GM18499 (cell line): ENCODE measurements at regions not wholly inside any gene's neighbourhood (a gene's known extent, or its start where the extent isn't known, plus 50 kb on each side); places are given as distances from the start of the nearest gene placed in this dataset.

Experiments used
- ATAC-seq: cut with Tn5 transposase; IDR thresholded peaks from one replicate; pipeline ENCODE4 v1.9.1; 2021; ENCODE audit warnings: moderate number of reproducible peaks; ENCODE audit not compliant: insufficient read depth, unreplicated experiment

GRCh38 chr1:168392958-168393549 lies 112.4 kb downstream of the TBX19 start:
- ATAC-seq: no peak

- ATAC-seq: no peak
These were observed 111.4 kb downstream of the TBX19 start for GRCh38 chr1:168391851-168392681.

DNA sequence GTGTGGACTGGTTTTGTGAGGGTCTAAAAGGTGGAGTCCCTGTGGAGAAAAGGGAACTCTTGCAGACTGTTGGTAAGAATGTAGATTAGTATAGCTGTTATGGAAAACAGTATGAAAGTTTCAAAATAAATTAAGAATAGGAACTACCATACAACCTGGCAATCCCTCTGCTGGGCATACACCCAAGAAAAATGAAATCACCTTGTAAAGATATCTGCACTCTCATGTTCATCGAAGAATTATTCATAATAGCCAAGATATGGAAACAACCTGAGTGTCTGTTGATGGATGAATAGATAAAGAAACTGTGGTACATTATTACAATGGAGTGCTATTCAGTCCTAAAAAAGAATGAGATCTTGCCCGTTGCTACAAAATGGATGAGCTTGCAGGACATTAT lies 109.6 kb downstream of the TBX19 start:
- ATAC-seq: no peak

GRCh38 chr1:168387781-168388760 lies 107.4 kb downstream of the TBX19 start:
- ATAC-seq: no peak

DNA sequence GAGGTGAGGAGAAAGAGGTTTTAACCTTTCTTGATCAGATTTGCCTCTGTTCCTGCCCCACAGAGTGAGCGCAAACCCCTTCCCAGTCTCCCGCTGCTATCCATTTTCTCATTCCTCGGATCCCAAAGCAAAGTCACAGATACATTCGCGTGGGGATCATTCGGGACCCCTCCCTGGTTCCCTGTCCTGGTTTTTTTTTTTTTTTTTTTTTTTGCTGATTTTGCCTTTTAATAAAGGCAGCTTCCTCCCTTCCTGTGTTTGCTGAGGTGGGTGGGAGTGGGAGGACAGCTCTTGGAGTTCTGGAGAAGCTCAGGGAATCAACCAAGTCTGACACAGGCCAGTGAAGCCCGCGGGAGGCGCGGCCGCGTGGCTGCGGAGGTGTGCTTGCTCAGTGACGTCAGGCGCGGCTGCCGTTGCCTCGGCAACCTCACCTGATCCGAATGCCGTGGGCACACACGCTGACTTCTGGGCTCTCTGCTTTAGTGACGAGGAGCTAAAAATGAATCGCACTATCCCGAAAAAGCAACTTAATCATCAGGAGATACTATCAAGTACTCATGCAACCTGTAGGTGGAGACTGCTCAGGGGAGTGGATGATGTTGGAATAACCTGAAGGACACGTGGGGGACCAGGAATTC lies 106.4 kb downstream of the TBX19 start:
- no peak for ATAC-seq

GRCh38 chr1:168386492-168386891 lies 105.8 kb downstream of the TBX19 start:
- no peak for ATAC-seq

GRCh38 chr1:168381850-168382249 lies 101.2 kb downstream of the TBX19 start:
- no peak for ATAC-seq

- ATAC-seq: no peak
These were observed 100.3 kb downstream of the TBX19 start for GRCh38 chr1:168380945-168381344.

DNA sequence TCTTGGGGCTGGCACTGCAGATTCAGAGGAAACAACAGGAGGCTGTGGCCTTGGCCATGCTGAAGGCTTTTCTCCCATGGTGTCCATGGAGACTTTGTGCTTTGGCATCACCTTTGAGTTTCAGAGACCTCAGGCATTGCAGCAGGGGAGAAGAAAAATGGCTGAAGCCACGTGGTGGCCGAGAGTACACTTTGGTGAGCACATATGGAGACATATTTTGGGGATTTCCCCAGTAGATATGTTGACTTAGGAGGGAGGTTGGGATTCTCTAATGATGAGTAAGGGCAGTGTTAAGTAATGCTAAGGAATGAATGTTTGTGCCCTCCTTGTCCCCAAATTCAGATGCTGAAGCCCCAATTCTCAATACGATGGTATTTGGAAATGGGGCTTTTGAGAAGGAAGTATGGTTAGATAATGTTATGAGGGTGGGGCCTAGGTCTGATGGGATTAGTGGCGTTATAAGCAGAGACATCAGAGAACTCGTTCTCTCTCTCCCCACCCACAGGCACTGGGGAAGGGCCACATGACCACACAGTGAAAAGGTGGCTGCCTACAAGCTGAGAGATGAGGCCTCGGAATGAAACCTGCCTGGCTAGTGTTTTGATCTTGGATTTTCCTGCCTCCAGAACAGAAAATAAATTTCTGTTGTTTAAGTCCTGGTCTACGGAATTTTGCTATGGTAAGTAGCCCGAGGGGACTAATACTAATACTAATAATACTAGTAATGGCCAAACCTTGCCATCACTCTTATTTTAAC lies 98.6 kb downstream of the TBX19 start:
- ATAC-seq: no peak

DNA sequence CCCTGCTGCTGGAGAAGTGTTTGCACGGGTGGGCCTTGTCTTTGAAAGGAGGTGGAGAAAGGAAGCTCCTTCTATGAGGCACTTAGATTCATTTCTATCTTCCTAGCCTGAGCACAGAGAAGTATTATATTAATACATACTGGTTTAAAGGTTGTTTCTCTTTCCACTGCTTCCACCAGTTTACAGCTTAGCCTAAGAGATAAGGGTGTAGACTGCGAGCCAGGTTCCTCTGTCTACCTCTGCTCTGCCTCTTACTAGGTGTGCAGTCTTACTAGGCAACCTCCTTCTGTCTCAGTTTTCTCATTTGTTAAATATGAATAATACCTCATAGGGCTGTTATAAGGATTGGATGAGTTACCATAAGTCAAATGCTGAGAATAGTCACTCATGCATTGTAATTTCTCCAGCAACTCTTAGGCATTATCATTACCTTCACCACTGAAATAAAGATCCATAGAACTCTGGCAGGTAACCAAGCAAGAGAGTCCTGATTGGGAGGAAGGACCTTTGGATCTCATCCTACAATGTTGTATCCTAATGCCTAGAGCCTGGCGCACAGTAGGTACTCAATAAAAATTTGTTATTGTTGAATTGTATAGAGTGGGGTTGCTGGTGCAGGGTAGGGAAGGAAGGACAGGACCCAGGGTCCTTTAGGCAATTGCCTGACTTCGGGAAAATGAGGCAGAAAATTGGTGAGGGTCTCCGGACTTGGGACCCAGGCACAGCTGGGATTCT lies 95.1 kb downstream of the TBX19 start:
- no peak for ATAC-seq

DNA sequence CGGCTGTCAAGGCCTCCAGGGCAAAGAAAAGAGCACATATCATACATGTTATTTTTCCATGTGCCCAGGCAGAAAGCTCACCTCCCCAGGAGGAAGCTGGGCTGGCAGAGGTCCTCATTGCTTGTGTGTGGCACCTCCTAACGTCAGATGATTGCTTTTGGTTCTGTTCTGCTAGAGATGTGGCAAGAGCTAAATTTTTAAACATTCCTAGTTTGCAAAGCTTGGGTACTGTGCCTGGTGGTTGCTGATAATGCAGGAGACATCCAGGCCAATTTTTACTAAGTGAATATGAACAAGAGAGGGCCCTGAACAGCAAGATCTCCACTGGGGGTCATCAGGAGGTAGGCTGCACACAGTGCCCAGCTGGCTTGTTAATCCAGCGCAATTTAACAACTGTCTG lies 93.9 kb downstream of the TBX19 start:
- no peak for ATAC-seq

GRCh38 chr1:168373869-168374268 lies 93.2 kb downstream of the TBX19 start:
- ATAC-seq: no peak

- ATAC-seq: no peak
These were observed 92.2 kb downstream of the TBX19 start for GRCh38 chr1:168372861-168373371.

GRCh38 chr1:168372307-168372706 lies 91.6 kb downstream of the TBX19 start:
- no peak for ATAC-seq

DNA sequence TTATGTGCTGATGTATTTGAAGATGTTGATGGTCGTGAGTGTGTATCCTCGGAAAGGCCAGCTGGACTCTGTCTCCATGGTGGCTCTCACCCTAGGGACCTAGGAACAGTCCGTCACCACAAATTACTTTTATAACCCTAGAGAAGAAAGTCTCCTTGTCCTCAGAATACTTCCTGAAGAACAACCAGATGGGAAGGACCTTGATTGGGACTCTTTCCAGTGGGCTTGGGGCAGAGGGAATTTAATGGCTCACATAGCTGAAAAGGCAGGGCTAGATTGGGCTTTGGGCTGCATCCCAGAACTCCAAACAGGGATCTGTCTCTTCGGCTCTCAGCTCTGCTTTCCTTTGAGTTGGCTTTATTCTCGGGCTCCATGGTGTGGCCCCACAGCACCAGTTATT lies 90.8 kb downstream of the TBX19 start:
- ATAC-seq: no peak

- no peak for ATAC-seq
These were observed 89.9 kb downstream of the TBX19 start for GRCh38 chr1:168370586-168370985.

DNA sequence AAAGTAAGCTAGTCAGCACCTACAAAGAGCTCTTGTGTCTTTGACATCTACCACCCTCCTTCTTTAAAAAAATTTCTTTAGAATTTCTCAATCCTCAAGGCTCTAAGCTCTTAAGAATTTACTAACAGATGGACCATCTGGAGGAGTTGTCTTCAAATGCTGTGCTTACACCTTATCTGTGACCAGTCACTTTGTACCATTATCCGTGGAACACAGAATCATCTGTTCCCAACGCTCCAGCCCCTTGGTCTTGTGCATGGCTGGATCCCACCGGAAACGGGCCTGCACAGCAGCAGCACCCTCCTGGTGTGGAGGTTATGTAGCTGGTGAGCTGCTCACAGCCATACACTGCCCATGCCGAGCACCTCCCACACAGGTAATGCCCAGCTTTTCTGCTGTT lies 89.0 kb downstream of the TBX19 start:
- no peak for ATAC-seq

DNA sequence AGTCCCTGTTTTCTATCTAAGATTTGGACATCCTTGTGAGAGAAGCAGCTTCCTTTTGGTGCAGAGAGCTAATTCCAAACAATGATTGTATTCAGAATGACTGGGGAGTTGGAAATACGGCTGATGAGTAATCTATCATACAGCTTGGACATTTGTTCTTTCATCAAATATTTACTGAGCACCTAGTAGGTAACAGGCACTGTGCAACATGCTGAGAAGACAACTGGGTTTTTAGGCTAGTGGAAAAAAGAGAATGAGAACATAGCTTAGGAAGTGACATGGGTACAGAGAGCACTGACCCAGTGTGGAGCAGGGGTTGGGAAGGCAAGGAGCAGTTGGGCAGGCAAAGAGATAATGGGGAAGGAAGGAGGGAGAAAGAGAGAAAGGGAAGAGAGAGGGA lies 87.5 kb downstream of the TBX19 start:
- no peak for ATAC-seq
